WTC11 (cell line): ENCODE measurements at regions not wholly inside any gene's neighbourhood (a gene's known extent, or its start where the extent isn't known, plus 50 kb on each side); places are given as distances from the start of the nearest gene placed in this dataset.

Experiments
- CTCF ChIP-seq: fragments of 200-600 bp; IDR thresholded peaks from 2 replicates; pipeline ENCODE4 v1.8.0; 2022; ENCODE audit warnings: antibody characterized with exemption
- JAZF1 ChIP-seq: fragments of 250-450 bp; sonication (Bioruptor Pico); IDR thresholded peaks from 2 replicates; pipeline ENCODE4 v1.9.0; 2021; ENCODE audit warnings: moderate library complexity, mild to moderate bottlenecking, inconsistent platforms
- MAX ChIP-seq: sonication (generic); formaldehyde crosslinking; IDR thresholded peaks from 2 replicates; pipeline ENCODE4 v1.8.0; 2022; ENCODE audit warnings: mild to moderate bottlenecking, missing genetic modification reagents

GRCh38 chr12:131628023-131628740 lies 82.7 kb upstream of the SFSWAP start:
- TF ChIP-seq CTCF: no peak
- TF ChIP-seq JAZF1 (CRISPR knock-in tag): no peak
- TF ChIP-seq MAX (CRISPR knock-in tag): no peak
